GM23248 (cell line): ENCODE measurements at regions not wholly inside any gene's neighbourhood (a gene's known extent, or its start where the extent isn't known, plus 50 kb on each side); places are given as distances from the start of the nearest gene placed in this dataset.

ENCODE experiments used
- DNase-seq: peaks from one replicate; pipeline ENCODE4 v3.0.0-alpha.2; 2015
- H2AFZ ChIP-seq: fragments of 200-600 bp; sonication (generic); 2 replicates; pipeline ENCODE4 v1.6.1; 2016; ENCODE audit warnings: antibody characterized with exemption
- H3F3A ChIP-seq: fragments of 200-600 bp; sonication (generic); 2 replicates; pipeline ENCODE4 v1.6.1; 2016; ENCODE audit warnings: mild to moderate bottlenecking, antibody characterized with exemption, mixed run types; ENCODE audit not compliant: insufficient read depth
- H3K27ac ChIP-seq: fragments of 200-600 bp; sonication (generic); 2 replicates; pipeline ENCODE4 v1.5.1; 2016; ENCODE audit warnings: mild to moderate bottlenecking
- H3K27me3 ChIP-seq: fragments of 200-600 bp; sonication (generic); replicated peaks from 2 replicates; pipeline ENCODE4 v1.6.1; 2016; ENCODE audit warnings: mild to moderate bottlenecking; ENCODE audit not compliant: insufficient read depth
- H3K36me3 ChIP-seq: fragments of 200-600 bp; sonication (generic); 2 replicates; pipeline ENCODE4 v1.6.1; 2016; ENCODE audit warnings: low read depth, mild to moderate bottlenecking
- H3K4me1 ChIP-seq: fragments of 200-600 bp; sonication (generic); 2 replicates; pipeline ENCODE4 v1.6.1; 2016; ENCODE audit warnings: mild to moderate bottlenecking; ENCODE audit not compliant: insufficient read depth
- H3K4me2 ChIP-seq: fragments of 200-600 bp; sonication (generic); one replicate; pipeline ENCODE4 v1.6.1; 2016; ENCODE audit warnings: mild to moderate bottlenecking; ENCODE audit not compliant: unreplicated experiment
- H3K4me3 ChIP-seq: fragments of 200-600 bp; sonication (generic); 2 replicates; pipeline ENCODE4 v1.5.1; 2016; ENCODE audit warnings: mild to moderate bottlenecking
- H3K79me2 ChIP-seq: fragments of 200-600 bp; sonication (generic); 2 replicates; pipeline ENCODE4 v1.6.1; 2016; ENCODE audit warnings: mild to moderate bottlenecking; ENCODE audit not compliant: insufficient read depth
- H3K9ac ChIP-seq: fragments of 200-600 bp; sonication (generic); 2 replicates; pipeline ENCODE4 v1.6.1; 2016; ENCODE audit warnings: mild to moderate bottlenecking
- H3K9me2 ChIP-seq: fragments of 200-600 bp; sonication (generic); 2 replicates; pipeline ENCODE4 v1.6.1; 2016; ENCODE audit warnings: mixed run types, mild to moderate bottlenecking, moderate library complexity; ENCODE audit not compliant: insufficient read depth
- H3K9me3 ChIP-seq: fragments of 200-600 bp; sonication (generic); one replicate; pipeline ENCODE4 v1.6.1; 2017; ENCODE audit warnings: low read depth
- H4K20me1 ChIP-seq: fragments of 200-600 bp; sonication (generic); 2 replicates; pipeline ENCODE4 v1.6.0; 2016; ENCODE audit not compliant: insufficient read depth
- EZH2 ChIP-seq: fragments of 200-600 bp; sonication (generic); IDR thresholded peaks from 2 replicates; pipeline ENCODE4 v1.6.1; 2018; ENCODE audit warnings: antibody characterized with exemption, mild to moderate bottlenecking; ENCODE audit not compliant: insufficient read depth, poor library complexity, severe bottlenecking
- EZH2phosphoT487 ChIP-seq: fragments of 200-600 bp; sonication (generic); IDR thresholded peaks from 2 replicates; pipeline ENCODE4 v1.6.1; 2018; ENCODE audit warnings: antibody characterized with exemption, moderate library complexity, mild to moderate bottlenecking, low read depth; ENCODE audit not compliant: insufficient read depth
- WGBS, 2 experiments: methylation state at CpG; one replicate each; pipeline ENCODE4 v1.1.6; 2015 to 2017; ENCODE audit warnings: low lambda C conversion rate in 2 of 2, low coverage in 1 of 2; ENCODE audit errors: missing lambda C conversion rate in 2 of 2; 5-methylcytosine and 5-hydroxymethylcytosine counted together
- in situ Hi-C: fragments of 300-500 bp; cut with MboI; formaldehyde crosslinking; loops from 2 replicates; pipeline ENCODE4 v1.15.0; 2020

DNA sequence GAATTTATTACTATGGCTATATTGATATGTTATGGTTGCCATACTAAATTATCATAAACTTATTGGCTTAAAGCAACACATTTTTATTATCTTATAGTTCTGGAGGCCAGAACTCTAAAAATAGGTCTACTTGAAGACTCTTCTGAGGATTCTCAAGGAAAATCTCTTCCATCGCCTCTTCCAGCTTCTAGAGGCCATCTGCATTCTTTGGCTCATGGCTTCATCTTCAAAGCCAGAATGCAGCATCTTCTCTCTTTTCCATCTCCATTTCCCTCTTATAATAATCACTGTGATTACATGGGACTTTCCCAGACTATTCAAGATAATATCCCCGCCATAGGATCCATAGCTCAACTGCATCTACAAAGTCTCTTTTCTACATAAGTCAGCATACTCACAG is 385.4 kb downstream of the RMST start:
- no peak overlapping the region for H2AFZ ChIP-seq
- H3K4me2 ChIP-seq, result no peak overlapping the region
- H3F3A ChIP-seq, result no peaks in the 10 kb centered on the region
- no peaks in the 10 kb centered on the region for H3K4me1 ChIP-seq
- in situ Hi-C loops, result no loop called here
- H3K27me3 ChIP-seq, result no peaks in the 10 kb centered on the region
- H3K9me3 ChIP-seq, result no peaks in the 10 kb centered on the region
- H3K79me2 ChIP-seq, result no peaks in the 10 kb centered on the region
- TF ChIP-seq EZH2phosphoT487 (no peak), EZH2 (no peak)
- no peak overlapping the region for H3K9ac ChIP-seq
- no peak overlapping the region for H3K4me3 ChIP-seq
- H3K27ac ChIP-seq, result no peak overlapping the region
- no peaks in the 10 kb centered on the region for H4K20me1 ChIP-seq
- DNase-seq, result no peak
- H3K9me2 ChIP-seq, result no peaks in the 10 kb centered on the region
- no peaks in the 10 kb centered on the region for H3K36me3 ChIP-seq
- WGBS, 2 experiments, result 34 to 40% methylated on average over 2 of the region's 2 CpGs

DNA sequence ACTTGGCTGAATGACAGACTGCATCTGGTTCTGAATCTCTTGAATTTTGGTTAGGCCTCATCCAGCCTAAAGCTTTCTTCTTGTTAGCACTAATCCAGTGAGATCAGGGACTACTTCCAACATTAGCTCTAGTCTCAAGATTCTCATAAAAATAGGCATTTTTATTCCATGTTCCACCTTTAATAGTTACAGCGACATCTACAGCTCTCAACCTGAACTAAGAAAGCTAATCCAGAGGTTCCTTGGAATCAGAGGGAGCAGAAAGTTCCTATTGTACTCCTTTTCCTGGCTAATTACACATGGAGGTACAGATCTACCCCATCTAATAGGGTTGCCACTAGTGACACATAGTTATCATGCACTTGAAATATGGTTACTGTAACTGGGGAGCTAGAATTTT is 391.9 kb downstream of the RMST start:
- in situ Hi-C loops, result no loop called here
- 33 to 38% methylated on average over 1 of the region's 1 CpG for WGBS, 2 experiments
- Histone ChIP-seq H3K27me3 (no peaks in the 10 kb centered on the region), H3K4me1 (no peaks in the 10 kb centered on the region), H3K9me3 (no peaks in the 10 kb centered on the region), H3K9me2 (no peaks in the 10 kb centered on the region), H3K9ac (no peak overlapping the region), H3K36me3 (no peaks in the 10 kb centered on the region), H3K4me2 (no peak overlapping the region), H2AFZ (no peak overlapping the region), H3K79me2 (no peaks in the 10 kb centered on the region), H4K20me1 (no peaks in the 10 kb centered on the region), H3F3A (no peaks in the 10 kb centered on the region), H3K4me3 (no peak overlapping the region), H3K27ac (no peak overlapping the region)
- TF ChIP-seq EZH2phosphoT487 (no peak), EZH2 (no peak)
- DNase-seq, result no peak

- Histone ChIP-seq H3K79me2 (no peaks in the 10 kb centered on the region), H3K27ac (no peak overlapping the region), H3K4me1 (no peaks in the 10 kb centered on the region), H3K9me3 (no peaks in the 10 kb centered on the region), H2AFZ (no peak overlapping the region), H3F3A (no peaks in the 10 kb centered on the region), H3K4me3 (no peak overlapping the region), H3K4me2 (no peak overlapping the region), H3K9me2 (no peaks in the 10 kb centered on the region), H3K36me3 (no peaks in the 10 kb centered on the region), H4K20me1 (no peaks in the 10 kb centered on the region), H3K9ac (no peak overlapping the region), H3K27me3 (no peaks in the 10 kb centered on the region)
- DNase-seq, result no peak
- WGBS, 2 experiments, result 15 to 24% methylated on average over 2 of the region's 2 CpGs
- TF ChIP-seq EZH2 (no peak), EZH2phosphoT487 (no peak)
- in situ Hi-C loops, result no loop called here
Observed at GRCh38 chr12:97862072-97862471, 399.5 kb downstream of the RMST start.

- no peaks in the 10 kb centered on the region for H3K9me3 ChIP-seq
- no peak for TF ChIP-seq EZH2
- no peak for TF ChIP-seq EZH2phosphoT487
- 42 to 45% methylated on average over 6 of the region's 6 CpGs for WGBS, 2 experiments
- H3K36me3 ChIP-seq, result no peaks in the 10 kb centered on the region
- H3K79me2 ChIP-seq, result no peaks in the 10 kb centered on the region
- no peaks in the 10 kb centered on the region for H3K27me3 ChIP-seq
- H3K4me2 ChIP-seq, result no peak overlapping the region
- H3K4me1 ChIP-seq, result no peaks in the 10 kb centered on the region
- no peaks in the 10 kb centered on the region for H3F3A ChIP-seq
- H4K20me1 ChIP-seq, result no peaks in the 10 kb centered on the region
- H3K4me3 ChIP-seq, result no peak overlapping the region
- no peak overlapping the region for H3K27ac ChIP-seq
- no peak for DNase-seq
- H3K9me2 ChIP-seq, result no peaks in the 10 kb centered on the region
- H2AFZ ChIP-seq, result no peak overlapping the region
- H3K9ac ChIP-seq, result no peak overlapping the region
- in situ Hi-C loops, result no loop called here
Observed at GRCh38 chr12:97875064-97875463, 412.5 kb downstream of the RMST start.

- no peak for TF ChIP-seq EZH2phosphoT487
- TF ChIP-seq EZH2, result no peak
- no peak overlapping the region for H3K4me2 ChIP-seq
- H3F3A ChIP-seq, result no peaks in the 10 kb centered on the region
- no peak overlapping the region for H2AFZ ChIP-seq
- no peak overlapping the region for H3K27ac ChIP-seq
- no peaks in the 10 kb centered on the region for H3K79me2 ChIP-seq
- no peaks in the 10 kb centered on the region for H3K27me3 ChIP-seq
- no peaks in the 10 kb centered on the region for H3K4me1 ChIP-seq
- H3K9me3 ChIP-seq, result no peaks in the 10 kb centered on the region
- no peaks in the 10 kb centered on the region for H3K36me3 ChIP-seq
- in situ Hi-C loops, result no loop called here
- no peak overlapping the region for H3K4me3 ChIP-seq
- no peaks in the 10 kb centered on the region for H3K9me2 ChIP-seq
- no peaks in the 10 kb centered on the region for H4K20me1 ChIP-seq
- H3K9ac ChIP-seq, result no peak overlapping the region
- no peak for DNase-seq
- WGBS, 2 experiments, result 3 to 4% methylated on average over 4 of the region's 4 CpGs
Observed at GRCh38 chr12:97876780-97877179, 414.2 kb downstream of the RMST start.
